ENCODE measurements at regions not wholly inside any gene's neighbourhood (a gene's known extent, or its start where the extent isn't known, plus 50 kb on each side); places are given as distances from the start of the nearest gene placed in this dataset.

DNA sequence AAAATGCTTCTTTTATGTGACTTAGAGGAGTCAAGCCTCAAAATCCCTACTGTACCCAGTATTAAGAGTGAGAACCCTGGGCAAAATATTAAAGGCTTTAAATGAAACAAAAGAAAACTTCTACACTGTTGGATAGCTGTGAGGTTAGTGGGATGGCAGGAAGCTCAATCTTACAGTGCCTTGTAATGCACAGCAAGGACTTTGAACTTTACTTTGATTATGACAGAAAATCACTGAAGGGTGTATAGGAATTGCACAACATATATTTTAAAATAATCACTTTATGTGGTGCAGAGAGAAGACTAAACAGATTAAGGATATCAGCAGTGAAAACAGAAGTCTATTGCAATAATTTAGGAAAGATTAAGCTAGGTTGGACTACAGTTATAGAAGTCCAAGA is 1333.4 kb downstream of the ADGRL3 start:
- no peak for FAIRE-seq
- no peak for DNase-seq (ENCODE audit: insufficient read length, low spot score)
- no peak for TF ChIP-seq POU2F2 (IDR thresholded peaks at IDR 0.05; ENCODE audit: low read depth, low read length)
- TF ChIP-seq PAX5 (IDR thresholded peaks at IDR 0.05; ENCODE audit: insufficient read depth, low read length, severe bottlenecking): no peak
- TF ChIP-seq TAF1 (IDR thresholded peaks at IDR 0.05; ENCODE audit: low read depth, low read length): no peak
- no peak for TF ChIP-seq POLR2A (IDR thresholded peaks at IDR 0.05; ENCODE audit: low read depth, low read length)
- no peak for TF ChIP-seq SPI1 (IDR thresholded peaks at IDR 0.05; ENCODE audit: low read depth, low read length)
- TF ChIP-seq POLR2AphosphoS5 (IDR thresholded peaks at IDR 0.05; ENCODE audit: low read depth, low read length): no peak

DNA sequence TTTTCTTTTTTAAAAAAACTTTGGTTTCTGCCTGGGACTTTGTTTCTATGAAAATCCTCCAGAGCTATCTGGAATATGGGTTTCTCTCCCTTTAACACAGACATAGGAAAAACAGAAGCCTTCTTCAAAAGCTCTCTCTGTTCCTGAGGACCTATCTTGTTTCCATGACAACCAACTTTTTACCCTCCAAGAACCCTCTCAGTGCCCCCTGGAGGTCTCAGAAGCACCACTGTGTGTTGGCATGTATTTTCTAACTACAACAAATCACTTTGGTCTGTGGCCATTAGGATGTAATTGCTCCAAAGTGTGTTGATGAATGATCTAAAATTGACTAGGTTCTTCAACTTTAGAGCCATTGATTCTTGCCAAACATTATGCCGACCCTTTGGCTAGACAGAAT is 1331.6 kb downstream of the ADGRL3 start:
- TF ChIP-seq POLR2A (IDR thresholded peaks at IDR 0.05; ENCODE audit: low read depth, low read length): no peak
- TF ChIP-seq TAF1 (IDR thresholded peaks at IDR 0.05; ENCODE audit: low read depth, low read length): no peak
- TF ChIP-seq SPI1 (IDR thresholded peaks at IDR 0.05; ENCODE audit: low read depth, low read length): no peak
- no peak for TF ChIP-seq PAX5 (IDR thresholded peaks at IDR 0.05; ENCODE audit: insufficient read depth, low read length, severe bottlenecking)
- no peak for TF ChIP-seq POU2F2 (IDR thresholded peaks at IDR 0.05; ENCODE audit: low read depth, low read length)
- no peak for TF ChIP-seq POLR2AphosphoS5 (IDR thresholded peaks at IDR 0.05; ENCODE audit: low read depth, low read length)
- DNase-seq (ENCODE audit: insufficient read length, low spot score): no peak
- FAIRE-seq: no peak

DNA sequence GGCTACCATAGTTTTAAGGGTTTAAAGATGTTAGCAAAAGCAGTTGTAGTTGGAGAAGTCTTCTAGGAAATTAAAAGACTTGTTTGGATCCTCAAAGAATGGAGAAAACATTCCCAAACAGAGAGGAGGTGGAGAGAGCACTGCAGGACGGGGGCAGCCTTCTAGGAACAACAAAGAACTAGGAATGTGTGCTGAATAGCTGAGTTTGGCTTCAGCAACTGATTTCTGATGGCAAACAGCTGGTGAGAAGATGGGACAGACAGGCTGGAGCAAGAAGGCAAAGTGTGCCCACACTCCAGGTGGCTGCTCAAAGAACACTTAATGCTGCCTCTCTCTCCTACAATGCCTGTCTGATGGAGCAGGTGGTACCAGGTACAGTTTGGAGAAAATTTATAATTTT is 1331.1 kb downstream of the ADGRL3 start:
- no peak for TF ChIP-seq POU2F2 (IDR thresholded peaks at IDR 0.05; ENCODE audit: low read depth, low read length)
- no peak for TF ChIP-seq SPI1 (IDR thresholded peaks at IDR 0.05; ENCODE audit: low read depth, low read length)
- no peak for TF ChIP-seq PAX5 (IDR thresholded peaks at IDR 0.05; ENCODE audit: insufficient read depth, low read length, severe bottlenecking)
- TF ChIP-seq TAF1 (IDR thresholded peaks at IDR 0.05; ENCODE audit: low read depth, low read length): no peak
- no peak for TF ChIP-seq POLR2A (IDR thresholded peaks at IDR 0.05; ENCODE audit: low read depth, low read length)
- no peak for TF ChIP-seq POLR2AphosphoS5 (IDR thresholded peaks at IDR 0.05; ENCODE audit: low read depth, low read length)
- FAIRE-seq: no peak
- DNase-seq (ENCODE audit: insufficient read length, low spot score): no peak

DNA sequence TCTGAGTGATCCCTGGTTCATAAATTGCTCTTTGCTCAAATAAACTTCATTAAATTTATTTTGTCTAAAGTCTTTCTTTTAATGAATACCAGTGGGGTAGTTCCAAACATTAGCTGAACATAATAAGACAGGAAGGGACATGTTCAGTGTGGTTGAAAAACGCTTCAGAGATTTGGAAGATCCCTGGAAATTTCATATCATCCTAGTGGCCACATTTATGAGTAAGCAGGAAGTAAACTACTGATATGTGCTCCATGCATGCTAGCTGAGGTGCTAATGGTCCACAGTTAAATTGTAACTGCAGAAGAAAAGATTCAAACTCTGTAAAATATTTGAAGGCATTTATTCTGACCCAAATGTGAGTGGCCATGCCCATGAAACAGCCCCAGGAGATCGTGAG is 1328.7 kb downstream of the ADGRL3 start:
- DNase-seq (ENCODE audit: insufficient read length, low spot score): no peak
- TF ChIP-seq POLR2AphosphoS5 (IDR thresholded peaks at IDR 0.05; ENCODE audit: low read depth, low read length) (no peak), POU2F2 (IDR thresholded peaks at IDR 0.05; ENCODE audit: low read depth, low read length) (no peak), POLR2A (IDR thresholded peaks at IDR 0.05; ENCODE audit: low read depth, low read length) (no peak), SPI1 (IDR thresholded peaks at IDR 0.05; ENCODE audit: low read depth, low read length) (no peak), PAX5 (IDR thresholded peaks at IDR 0.05; ENCODE audit: insufficient read depth, low read length, severe bottlenecking) (no peak), TAF1 (IDR thresholded peaks at IDR 0.05; ENCODE audit: low read depth, low read length) (no peak)
- FAIRE-seq: no peak

DNA sequence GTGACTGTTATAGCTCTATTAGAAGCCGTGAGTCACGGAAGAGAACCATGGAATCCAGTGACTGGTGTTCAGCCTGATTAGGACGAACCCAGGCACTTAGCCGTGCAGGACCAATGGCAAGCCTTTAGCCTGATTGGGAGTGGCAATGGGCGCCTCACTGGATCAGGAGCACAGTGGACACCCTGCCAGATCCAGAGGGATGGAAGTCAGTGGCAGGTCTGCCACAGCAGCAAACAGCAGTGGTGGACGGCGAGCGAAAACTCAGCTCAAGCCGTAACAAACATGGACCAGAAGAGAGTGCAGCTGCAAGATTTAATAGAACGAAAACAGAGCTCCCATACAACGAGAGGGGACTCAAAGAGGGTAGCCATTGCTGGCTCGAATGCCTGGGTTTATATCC is 1326.5 kb downstream of the ADGRL3 start:
- TF ChIP-seq POU2F2 (IDR thresholded peaks at IDR 0.05; ENCODE audit: low read depth, low read length) (no peak), POLR2AphosphoS5 (IDR thresholded peaks at IDR 0.05; ENCODE audit: low read depth, low read length) (no peak), TAF1 (IDR thresholded peaks at IDR 0.05; ENCODE audit: low read depth, low read length) (no peak), SPI1 (IDR thresholded peaks at IDR 0.05; ENCODE audit: low read depth, low read length) (no peak), POLR2A (IDR thresholded peaks at IDR 0.05; ENCODE audit: low read depth, low read length) (no peak), PAX5 (IDR thresholded peaks at IDR 0.05; ENCODE audit: insufficient read depth, low read length, severe bottlenecking) (no peak)
- DNase-seq (ENCODE audit: insufficient read length, low spot score) (no peak), FAIRE-seq (no peak)

DNA sequence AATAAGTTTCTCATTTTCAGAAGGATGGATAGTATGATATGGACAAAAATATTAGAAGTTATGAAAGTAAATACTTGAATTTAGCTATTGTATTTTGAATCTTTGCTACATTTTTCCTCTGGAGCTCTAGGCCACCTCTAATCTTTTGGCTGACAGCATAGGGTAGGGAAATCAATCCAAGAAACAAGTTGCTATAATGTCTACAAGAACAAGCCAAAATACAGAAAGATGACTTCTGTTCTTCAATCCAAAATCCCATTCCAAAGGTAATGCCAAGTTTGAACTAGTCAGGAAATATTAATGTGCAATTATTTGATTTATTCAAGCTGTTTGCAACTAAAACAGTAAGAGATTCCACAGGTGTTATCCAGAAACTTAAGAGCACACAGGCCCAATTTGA is 1323.1 kb downstream of the ADGRL3 start:
- DNase-seq (ENCODE audit: insufficient read length, low spot score) (no peak), FAIRE-seq (no peak)
- TF ChIP-seq POLR2A (IDR thresholded peaks at IDR 0.05; ENCODE audit: low read depth, low read length) (no peak), PAX5 (IDR thresholded peaks at IDR 0.05; ENCODE audit: insufficient read depth, low read length, severe bottlenecking) (no peak), TAF1 (IDR thresholded peaks at IDR 0.05; ENCODE audit: low read depth, low read length) (no peak), POU2F2 (IDR thresholded peaks at IDR 0.05; ENCODE audit: low read depth, low read length) (no peak), SPI1 (IDR thresholded peaks at IDR 0.05; ENCODE audit: low read depth, low read length) (no peak), POLR2AphosphoS5 (IDR thresholded peaks at IDR 0.05; ENCODE audit: low read depth, low read length) (no peak)

DNA sequence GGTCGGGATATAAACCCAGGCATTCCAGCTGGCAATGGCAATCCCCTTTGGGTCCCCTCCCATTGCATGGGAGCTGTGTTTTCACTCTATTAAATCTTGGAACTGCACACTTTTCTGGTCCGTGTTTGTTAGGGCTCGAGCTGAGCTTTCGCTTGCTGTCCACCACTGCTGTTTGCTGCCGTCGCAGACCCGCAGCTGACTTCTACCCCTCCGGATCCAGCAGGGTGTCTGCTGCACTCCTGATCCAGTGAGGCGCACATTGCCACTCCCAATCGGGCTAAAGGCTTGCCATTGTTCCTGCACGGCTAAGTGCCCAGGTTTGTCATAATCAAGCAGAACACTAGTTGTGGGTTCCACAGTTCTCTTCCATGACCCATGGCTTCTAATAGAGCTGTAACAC is 1322.1 kb downstream of the ADGRL3 start:
- TF ChIP-seq POU2F2 (IDR thresholded peaks at IDR 0.05; ENCODE audit: low read depth, low read length): no peak
- no peak for TF ChIP-seq PAX5 (IDR thresholded peaks at IDR 0.05; ENCODE audit: insufficient read depth, low read length, severe bottlenecking)
- TF ChIP-seq POLR2A (IDR thresholded peaks at IDR 0.05; ENCODE audit: low read depth, low read length): no peak
- no peak for TF ChIP-seq POLR2AphosphoS5 (IDR thresholded peaks at IDR 0.05; ENCODE audit: low read depth, low read length)
- no peak for TF ChIP-seq SPI1 (IDR thresholded peaks at IDR 0.05; ENCODE audit: low read depth, low read length)
- no peak for TF ChIP-seq TAF1 (IDR thresholded peaks at IDR 0.05; ENCODE audit: low read depth, low read length)
- no peak for FAIRE-seq
- no peak for DNase-seq (ENCODE audit: insufficient read length, low spot score)

DNA sequence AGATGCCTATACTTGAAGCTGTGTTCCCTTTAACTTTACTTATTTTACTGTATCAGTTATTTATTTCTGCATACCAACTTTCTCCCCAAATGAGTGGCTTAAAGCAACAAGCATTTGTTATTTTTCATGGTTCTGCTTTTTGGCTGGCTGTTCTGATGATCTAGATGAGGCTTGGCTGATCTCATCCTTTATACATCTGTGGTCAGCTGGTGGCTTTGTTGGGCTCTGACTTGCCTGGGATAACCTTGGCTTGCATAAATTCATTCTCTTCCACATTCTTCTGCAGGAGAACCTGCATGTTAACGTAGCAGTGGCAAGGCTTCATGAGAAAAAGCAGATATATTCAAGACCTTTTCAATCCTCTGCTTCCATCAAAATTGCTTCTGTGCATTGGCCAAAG is 1317.6 kb downstream of the ADGRL3 start:
- TF ChIP-seq TAF1 (IDR thresholded peaks at IDR 0.05; ENCODE audit: low read depth, low read length) (no peak), POU2F2 (IDR thresholded peaks at IDR 0.05; ENCODE audit: low read depth, low read length) (no peak), POLR2A (IDR thresholded peaks at IDR 0.05; ENCODE audit: low read depth, low read length) (no peak), SPI1 (IDR thresholded peaks at IDR 0.05; ENCODE audit: low read depth, low read length) (no peak), PAX5 (IDR thresholded peaks at IDR 0.05; ENCODE audit: insufficient read depth, low read length, severe bottlenecking) (no peak), POLR2AphosphoS5 (IDR thresholded peaks at IDR 0.05; ENCODE audit: low read depth, low read length) (no peak)
- DNase-seq (ENCODE audit: insufficient read length, low spot score) (no peak), FAIRE-seq (no peak)

DNA sequence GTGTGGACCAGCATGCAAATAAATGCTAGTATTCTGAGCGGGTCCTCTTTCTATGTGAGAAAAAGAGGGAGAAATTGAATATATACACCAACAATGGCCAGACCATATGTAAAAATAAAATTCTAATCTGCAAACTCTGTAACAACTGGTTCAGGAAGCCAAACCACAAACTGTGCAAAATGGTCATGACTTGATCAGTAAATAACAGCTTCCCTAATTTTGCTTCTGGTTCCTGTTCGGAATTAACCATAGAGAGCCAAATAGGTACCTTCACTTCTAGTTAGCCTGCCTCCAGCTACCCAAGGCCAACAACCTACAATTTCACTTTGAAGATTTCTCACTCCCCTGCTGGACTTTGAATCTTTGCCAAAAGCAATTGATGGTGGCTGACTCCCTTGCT is 1313.2 kb downstream of the ADGRL3 start:
- FAIRE-seq (no peak), DNase-seq (ENCODE audit: insufficient read length, low spot score) (no peak)
- no peak for TF ChIP-seq POU2F2 (IDR thresholded peaks at IDR 0.05; ENCODE audit: low read depth, low read length)
- TF ChIP-seq PAX5 (IDR thresholded peaks at IDR 0.05; ENCODE audit: insufficient read depth, low read length, severe bottlenecking): no peak
- no peak for TF ChIP-seq POLR2AphosphoS5 (IDR thresholded peaks at IDR 0.05; ENCODE audit: low read depth, low read length)
- TF ChIP-seq TAF1 (IDR thresholded peaks at IDR 0.05; ENCODE audit: low read depth, low read length): no peak
- TF ChIP-seq POLR2A (IDR thresholded peaks at IDR 0.05; ENCODE audit: low read depth, low read length): no peak
- no peak for TF ChIP-seq SPI1 (IDR thresholded peaks at IDR 0.05; ENCODE audit: low read depth, low read length)

DNA sequence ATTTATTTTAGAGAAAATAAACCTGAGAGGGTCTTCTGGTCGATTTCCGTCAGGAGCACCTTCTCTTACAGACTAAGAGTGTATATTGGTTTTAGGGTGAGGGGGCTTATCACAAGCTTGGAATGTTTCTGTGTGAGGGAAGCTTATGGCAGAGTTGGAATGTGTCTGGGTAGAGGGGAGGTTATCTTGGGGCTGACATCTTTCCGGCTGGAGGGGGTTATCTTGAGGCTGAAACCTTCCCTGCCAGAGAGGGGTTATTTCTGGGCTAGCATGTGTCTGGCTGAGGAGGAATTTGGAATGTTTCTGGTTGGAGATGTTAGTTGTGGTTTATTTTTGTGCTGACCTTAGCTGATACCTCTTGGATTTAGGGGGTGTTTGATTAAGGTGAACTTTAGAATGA is 1312.1 kb downstream of the ADGRL3 start:
- FAIRE-seq (no peak), DNase-seq (ENCODE audit: insufficient read length, low spot score) (no peak)
- TF ChIP-seq POLR2AphosphoS5 (IDR thresholded peaks at IDR 0.05; ENCODE audit: low read depth, low read length) (no peak), SPI1 (IDR thresholded peaks at IDR 0.05; ENCODE audit: low read depth, low read length) (no peak)
